Fibroblast of lung (primary cell): ENCODE measurements at regions not wholly inside any gene's neighbourhood (a gene's known extent, or its start where the extent isn't known, plus 50 kb on each side); places are given as distances from the start of the nearest gene placed in this dataset.

Experiments used
- DNase-seq, 2 donors: peaks; one replicate each; pipeline versions ENCODE4 v3.0.0 to v3.0.0-alpha.2; 2010; ENCODE audit warnings: low read depth in 2 of 2
- H2AFZ ChIP-seq: 2 replicates; pipeline ENCODE4 v1.5.1; 2012; ENCODE audit warnings: low read length, control low read depth, inconsistent platforms
- H3K27ac ChIP-seq: 2 replicates; pipeline ENCODE4 v1.5.1; 2011; ENCODE audit warnings: low read length, control low read depth; ENCODE audit not compliant: insufficient read depth
- H3K27me3 ChIP-seq: 2 replicates; pipeline ENCODE4 v1.5.1; 2011; ENCODE audit warnings: mild to moderate bottlenecking, low read length; ENCODE audit not compliant: control insufficient read depth, insufficient read depth
- H3K36me3 ChIP-seq: 2 replicates; pipeline ENCODE4 v1.5.1; 2011; ENCODE audit warnings: low read length; ENCODE audit not compliant: control insufficient read depth, insufficient read depth
- H3K4me1 ChIP-seq: 2 replicates; pipeline ENCODE4 v1.5.1; 2011; ENCODE audit warnings: low read length; ENCODE audit not compliant: control insufficient read depth, insufficient read depth; ENCODE audit errors: extremely low read depth
- H3K4me2 ChIP-seq: 2 replicates; pipeline ENCODE4 v1.5.1; 2011; ENCODE audit warnings: low read length, control low read depth; ENCODE audit not compliant: insufficient read depth; ENCODE audit errors: extremely low read depth
- H3K4me3 ChIP-seq, 4 experiments: fragments of 200-600 bp in 1 of 4; sonication (generic) in 1 of 4; replicated peaks in 1 of 4; 2 replicates each; pipeline ENCODE4 v1.5.1; 2011 to 2016; ENCODE audit warnings: low read length in 4 of 4, low read depth in 3 of 4, mild to moderate bottlenecking in 3 of 4, control low read depth in 2 of 4, inconsistent platforms in 1 of 4, mixed read lengths in 1 of 4; ENCODE audit not compliant: insufficient read depth in 1 of 4; ENCODE audit errors: control extremely low read depth in 1 of 4
- H3K79me2 ChIP-seq: 2 replicates; pipeline ENCODE4 v1.5.1; 2012; ENCODE audit warnings: mild to moderate bottlenecking, low read length, inconsistent platforms; ENCODE audit not compliant: control insufficient read depth, insufficient read depth
- H3K9ac ChIP-seq: 2 replicates; pipeline ENCODE4 v1.5.1; 2011; ENCODE audit warnings: mild to moderate bottlenecking, low read length, control low read depth; ENCODE audit not compliant: insufficient read depth
- H3K9me3 ChIP-seq: 2 replicates; pipeline ENCODE4 v1.5.1; 2012; ENCODE audit warnings: low read depth, low read length; ENCODE audit not compliant: control insufficient read depth, insufficient read depth
- H4K20me1 ChIP-seq: 2 replicates; pipeline ENCODE4 v1.5.1; 2011; ENCODE audit warnings: low read length; ENCODE audit not compliant: control insufficient read depth, insufficient read depth; ENCODE audit errors: extremely low read depth
- EZH2 ChIP-seq: IDR thresholded peaks from 2 replicates; pipeline ENCODE4 v1.5.1; 2012; ENCODE audit warnings: low read length, control low read depth, mild to moderate bottlenecking; ENCODE audit errors: missing control alignments
- TF ChIP-seq, protein P1 (sequence below), 2 donors: IDR thresholded peaks in 1 of 2; conservative IDR thresholded peaks in 1 of 2; 1 replicate in 1 of 2; 2 replicates in 1 of 2; pipeline ENCODE4 v1.5.1; 2011 to 2012; ENCODE audit warnings: low read length in 2 of 2, control low read depth in 1 of 2, inconsistent platforms in 1 of 2, low read depth in 1 of 2, mild to moderate bottlenecking in 1 of 2

DNA sequence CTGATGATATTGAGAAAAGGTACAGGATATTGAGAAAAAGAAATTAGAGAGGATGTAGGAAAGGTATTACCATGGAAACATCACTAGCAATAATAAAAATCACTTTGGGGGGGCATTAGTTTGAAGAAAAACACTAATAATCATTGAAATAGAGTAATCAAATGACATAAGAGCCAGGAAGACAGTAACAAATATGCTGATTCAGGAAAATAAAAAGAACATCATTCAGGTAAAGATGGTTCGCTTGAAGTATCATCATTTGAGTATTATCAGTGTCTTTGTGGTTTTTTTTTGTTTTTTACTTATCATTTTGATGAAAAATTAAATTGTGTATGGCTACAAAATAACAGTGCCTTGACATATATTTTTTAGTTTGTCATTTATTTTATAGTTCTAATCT is 164.5 kb downstream of the IFI44 start:
- Histone ChIP-seq H3K4me2 (no peak overlapping the region), H4K20me1 (no peaks in the 10 kb centered on the region), H3K36me3 (no peaks in the 10 kb centered on the region), H3K4me1 (no peaks in the 10 kb centered on the region), H3K27ac (no peak overlapping the region), H3K79me2 (no peaks in the 10 kb centered on the region), H3K9ac (no peak overlapping the region), H2AFZ (no peak overlapping the region), H3K4me3 (no peak overlapping the region), H3K27me3 (no peaks in the 10 kb centered on the region), H3K9me3 (no peaks in the 10 kb centered on the region)
- TF ChIP-seq, protein P1, sequence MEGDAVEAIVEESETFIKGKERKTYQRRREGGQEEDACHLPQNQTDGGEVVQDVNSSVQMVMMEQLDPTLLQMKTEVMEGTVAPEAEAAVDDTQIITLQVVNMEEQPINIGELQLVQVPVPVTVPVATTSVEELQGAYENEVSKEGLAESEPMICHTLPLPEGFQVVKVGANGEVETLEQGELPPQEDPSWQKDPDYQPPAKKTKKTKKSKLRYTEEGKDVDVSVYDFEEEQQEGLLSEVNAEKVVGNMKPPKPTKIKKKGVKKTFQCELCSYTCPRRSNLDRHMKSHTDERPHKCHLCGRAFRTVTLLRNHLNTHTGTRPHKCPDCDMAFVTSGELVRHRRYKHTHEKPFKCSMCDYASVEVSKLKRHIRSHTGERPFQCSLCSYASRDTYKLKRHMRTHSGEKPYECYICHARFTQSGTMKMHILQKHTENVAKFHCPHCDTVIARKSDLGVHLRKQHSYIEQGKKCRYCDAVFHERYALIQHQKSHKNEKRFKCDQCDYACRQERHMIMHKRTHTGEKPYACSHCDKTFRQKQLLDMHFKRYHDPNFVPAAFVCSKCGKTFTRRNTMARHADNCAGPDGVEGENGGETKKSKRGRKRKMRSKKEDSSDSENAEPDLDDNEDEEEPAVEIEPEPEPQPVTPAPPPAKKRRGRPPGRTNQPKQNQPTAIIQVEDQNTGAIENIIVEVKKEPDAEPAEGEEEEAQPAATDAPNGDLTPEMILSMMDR (conservative IDR thresholded peaks at IDR 0.05 in 1 of 2, IDR thresholded peaks at IDR 0.05 in 1 of 2; ENCODE audit: low read depth in 1 of 2, low read length in 2 of 2): no peak
- no peak for TF ChIP-seq EZH2
- no peak for DNase-seq

DNA sequence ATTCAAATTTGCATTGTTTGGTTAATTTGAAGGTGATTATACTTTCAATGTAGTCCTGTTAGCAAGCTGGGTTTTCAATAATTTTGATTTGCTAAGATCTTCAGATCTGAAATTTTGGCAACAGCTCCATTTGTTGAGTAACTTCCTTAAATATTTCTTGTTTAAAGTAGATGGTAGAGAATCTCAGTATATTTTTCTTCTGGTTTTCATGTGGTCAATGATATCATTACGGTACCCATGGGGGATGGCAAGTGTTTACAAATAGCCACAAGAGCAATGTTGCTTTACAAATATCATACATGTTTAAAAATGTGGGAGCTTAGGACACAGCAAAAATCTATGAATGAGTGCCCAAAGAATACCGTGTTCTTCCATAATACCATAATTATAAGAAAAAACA is 175.9 kb downstream of the IFI44 start:
- Histone ChIP-seq H4K20me1 (no peaks in the 10 kb centered on the region), H3K27me3 (no peaks in the 10 kb centered on the region), H3K4me2 (no peak overlapping the region), H2AFZ (no peak overlapping the region), H3K27ac (no peak overlapping the region), H3K4me3 (no peak overlapping the region), H3K9me3 (no peaks in the 10 kb centered on the region), H3K4me1 (no peaks in the 10 kb centered on the region), H3K9ac (no peak overlapping the region), H3K36me3 (no peaks in the 10 kb centered on the region), H3K79me2 (no peaks in the 10 kb centered on the region)
- peak; percentile 22 to 38 for DNase-seq
- TF ChIP-seq, protein P1 (conservative IDR thresholded peaks at IDR 0.05 in 1 of 2, IDR thresholded peaks at IDR 0.05 in 1 of 2; ENCODE audit: low read depth in 1 of 2, low read length in 2 of 2): no peak
- no peak for TF ChIP-seq EZH2

DNA sequence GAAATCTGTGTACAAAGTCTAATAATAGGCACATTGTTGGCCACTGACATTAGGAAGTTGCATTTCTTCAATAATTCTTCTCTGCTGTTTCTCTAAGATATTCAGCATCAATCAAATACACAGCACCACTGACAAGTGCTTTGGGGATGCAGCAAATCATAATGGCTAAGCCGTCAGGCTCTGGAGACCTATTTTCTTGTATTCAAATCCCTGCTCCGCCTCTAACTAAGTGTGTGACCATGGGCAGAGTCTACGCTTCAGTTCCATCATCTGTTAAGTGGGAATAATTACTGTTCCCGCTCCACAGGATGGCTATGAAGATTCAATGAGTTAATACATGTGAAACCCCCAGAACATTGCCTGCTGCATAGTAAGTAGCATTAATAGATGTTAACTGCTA is 176.9 kb downstream of the ADGRL4 start:
- H3K9ac ChIP-seq: no peak overlapping the region
- no peaks in the 10 kb centered on the region for H3K79me2 ChIP-seq
- no peaks in the 10 kb centered on the region for H3K27me3 ChIP-seq
- no peak for DNase-seq
- H3K4me2 ChIP-seq: no peak overlapping the region
- no peaks in the 10 kb centered on the region for H3K9me3 ChIP-seq
- no peak overlapping the region for H3K4me3 ChIP-seq
- no peak overlapping the region for H3K27ac ChIP-seq
- peaks cover 5% of the 10 kb centered on the region for H3K4me1 ChIP-seq
- TF ChIP-seq, protein P1 (conservative IDR thresholded peaks at IDR 0.05 in 1 of 2, IDR thresholded peaks at IDR 0.05 in 1 of 2; ENCODE audit: low read depth in 1 of 2, low read length in 2 of 2): no peak
- no peak for TF ChIP-seq EZH2
- no peak overlapping the region for H2AFZ ChIP-seq
- H3K36me3 ChIP-seq: no peaks in the 10 kb centered on the region
- H4K20me1 ChIP-seq: no peaks in the 10 kb centered on the region
